ENCODE measurements at regions not wholly inside any gene's neighbourhood (a gene's known extent, or its start where the extent isn't known, plus 50 kb on each side); places are given as distances from the start of the nearest gene placed in this dataset.

- TF ChIP-seq POLR2A (IDR thresholded peaks at IDR 0.05) = no peak
- TF ChIP-seq, protein P1, sequence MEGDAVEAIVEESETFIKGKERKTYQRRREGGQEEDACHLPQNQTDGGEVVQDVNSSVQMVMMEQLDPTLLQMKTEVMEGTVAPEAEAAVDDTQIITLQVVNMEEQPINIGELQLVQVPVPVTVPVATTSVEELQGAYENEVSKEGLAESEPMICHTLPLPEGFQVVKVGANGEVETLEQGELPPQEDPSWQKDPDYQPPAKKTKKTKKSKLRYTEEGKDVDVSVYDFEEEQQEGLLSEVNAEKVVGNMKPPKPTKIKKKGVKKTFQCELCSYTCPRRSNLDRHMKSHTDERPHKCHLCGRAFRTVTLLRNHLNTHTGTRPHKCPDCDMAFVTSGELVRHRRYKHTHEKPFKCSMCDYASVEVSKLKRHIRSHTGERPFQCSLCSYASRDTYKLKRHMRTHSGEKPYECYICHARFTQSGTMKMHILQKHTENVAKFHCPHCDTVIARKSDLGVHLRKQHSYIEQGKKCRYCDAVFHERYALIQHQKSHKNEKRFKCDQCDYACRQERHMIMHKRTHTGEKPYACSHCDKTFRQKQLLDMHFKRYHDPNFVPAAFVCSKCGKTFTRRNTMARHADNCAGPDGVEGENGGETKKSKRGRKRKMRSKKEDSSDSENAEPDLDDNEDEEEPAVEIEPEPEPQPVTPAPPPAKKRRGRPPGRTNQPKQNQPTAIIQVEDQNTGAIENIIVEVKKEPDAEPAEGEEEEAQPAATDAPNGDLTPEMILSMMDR (IDR thresholded peaks at IDR 0.05) = no peak
- Histone ChIP-seq H3K27me3 (no peaks in the 10 kb centered on the region), H3K27ac (no peak overlapping the region), H3K4me1 (no peaks in the 10 kb centered on the region), H3K36me3 (replicated peaks in 1 of 2; ENCODE audit: insufficient read depth in 1 of 2, low read depth in 2 of 2) (no peaks in the 10 kb centered on the region), H3K4me3 (no peak overlapping the region), H3K9me3 (no peaks in the 10 kb centered on the region)
- DNase-seq (no peak), ATAC-seq (no peak)
- intact Hi-C loops (cut with DNase I) = no loop called here
- WGBS, 2 donors = 50 to 55% methylated on average over 2 of the region's 2 CpGs
Observed at GRCh38 chr15:69863446-69863845, 234.3 kb downstream of the TLE3 start.

GRCh38 chr15:69865369-69865768, 232.3 kb downstream of the TLE3 start:
- ATAC-seq = no peak
- TF ChIP-seq, protein P1 (IDR thresholded peaks at IDR 0.05) = no peak
- no peak for TF ChIP-seq POLR2A (IDR thresholded peaks at IDR 0.05)
- H3K36me3 ChIP-seq (replicated peaks in 1 of 2; ENCODE audit: insufficient read depth in 1 of 2, low read depth in 2 of 2) = no peaks in the 10 kb centered on the region
- no peak overlapping the region for H3K27ac ChIP-seq
- DNase-seq = no peak
- H3K4me1 ChIP-seq = no peaks in the 10 kb centered on the region
- H3K27me3 ChIP-seq = no peaks in the 10 kb centered on the region
- no peaks in the 10 kb centered on the region for H3K9me3 ChIP-seq
- WGBS, 2 donors = 84 to 88% methylated on average over 3 of the region's 3 CpGs
- no peak overlapping the region for H3K4me3 ChIP-seq
- intact Hi-C loops (cut with DNase I) = no loop called here

GRCh38 chr15:69868756-69869155, 229.0 kb downstream of the TLE3 start:
- H3K27me3 ChIP-seq = no peaks in the 10 kb centered on the region
- no peak for DNase-seq
- H3K36me3 ChIP-seq (replicated peaks in 1 of 2; ENCODE audit: insufficient read depth in 1 of 2, low read depth in 2 of 2) = no peaks in the 10 kb centered on the region
- no peak overlapping the region for H3K4me3 ChIP-seq
- WGBS, 2 donors = 84 to 87% methylated on average over 3 of the region's 3 CpGs
- H3K9me3 ChIP-seq = peaks cover 0 to 8% (median 0%) of the 10 kb centered on the region in 3 donors
- intact Hi-C loops (cut with DNase I) = no loop called here
- H3K27ac ChIP-seq = no peak overlapping the region
- ATAC-seq = no peak
- H3K4me1 ChIP-seq = no peaks in the 10 kb centered on the region
- TF ChIP-seq, protein P1 (IDR thresholded peaks at IDR 0.05) = no peak
- TF ChIP-seq POLR2A (IDR thresholded peaks at IDR 0.05) = no peak

DNA sequence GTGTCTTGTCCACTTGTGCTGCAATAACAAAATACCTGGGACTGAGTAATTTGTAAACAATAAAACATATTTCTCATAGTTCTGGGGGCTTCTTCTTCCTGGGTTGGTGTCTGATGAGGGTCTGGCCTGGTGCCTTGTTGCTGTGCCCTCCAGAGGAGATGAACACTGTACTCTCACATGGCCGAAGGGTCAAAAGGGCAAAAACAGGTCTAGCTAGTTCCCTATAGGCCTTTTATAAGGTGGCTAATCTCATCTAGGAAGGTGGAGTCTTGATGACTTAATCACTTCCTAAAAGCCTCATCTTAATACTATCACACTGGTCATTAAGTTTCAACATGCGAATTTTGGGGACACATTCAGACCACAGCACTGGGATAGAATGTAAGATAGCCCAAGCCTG, 228.4 kb downstream of the TLE3 start:
- Histone ChIP-seq H3K36me3 (replicated peaks in 1 of 2; ENCODE audit: insufficient read depth in 1 of 2, low read depth in 2 of 2) (no peaks in the 10 kb centered on the region), H3K9me3 (peaks cover 0 to 14% (median 0%) of the 10 kb centered on the region in 3 donors), H3K27ac (no peak overlapping the region), H3K4me3 (no peak overlapping the region), H3K4me1 (no peaks in the 10 kb centered on the region), H3K27me3 (no peaks in the 10 kb centered on the region)
- DNase-seq (no peak), ATAC-seq (no peak)
- no peak for TF ChIP-seq POLR2A (IDR thresholded peaks at IDR 0.05)
- TF ChIP-seq, protein P1 (IDR thresholded peaks at IDR 0.05) = no peak
- WGBS, 2 donors = 29 to 49% methylated on average over 2 of the region's 2 CpGs
- intact Hi-C loops (cut with DNase I) = no loop called here

- DNase-seq (no peak), ATAC-seq (no peak)
- 57 to 62% methylated on average over 9 of the region's 9 CpGs for WGBS, 2 donors
- Histone ChIP-seq H3K9me3 (peaks cover 0 to 17% (median 0%) of the 10 kb centered on the region in 3 donors), H3K27ac (no peak overlapping the region), H3K27me3 (no peaks in the 10 kb centered on the region), H3K36me3 (replicated peaks in 1 of 2; ENCODE audit: insufficient read depth in 1 of 2, low read depth in 2 of 2) (no peaks in the 10 kb centered on the region), H3K4me3 (no peak overlapping the region), H3K4me1 (no peaks in the 10 kb centered on the region)
- intact Hi-C loops (cut with DNase I) = no loop called here
- TF ChIP-seq POLR2A (IDR thresholded peaks at IDR 0.05) = no peak
- TF ChIP-seq, protein P1 (IDR thresholded peaks at IDR 0.05) = no peak
Observed at GRCh38 chr15:69869881-69870505, 227.7 kb downstream of the TLE3 start.
